Stimulated activated CD8-positive, alpha-beta memory T cell treated with anti-CD3 and anti-CD28 coated beads, Interleukin-15, amount 100 ng/mL, for 48 hours (primary cell): ENCODE measurements at regions not wholly inside any gene's neighbourhood (a gene's known extent, or its start where the extent isn't known, plus 50 kb on each side); places are given as distances from the start of the nearest gene placed in this dataset.
"Not testable (repeated sequence)": the region's sequence is repeated elsewhere in the genome, so short reads cannot be mapped to it uniquely, and the experiment has no call there.

Experiments used
- DNase-seq, 2 donors: peaks; one replicate each; pipeline ENCODE4 v3.0.0-alpha.2; 2020; ENCODE audit warnings: low read depth in 2 of 2

- not testable (repeated sequence) for DNase-seq
These were observed 53.6 kb downstream of the SRGAP2 start for GRCh38 chr1:206256935-206257334.

DNA sequence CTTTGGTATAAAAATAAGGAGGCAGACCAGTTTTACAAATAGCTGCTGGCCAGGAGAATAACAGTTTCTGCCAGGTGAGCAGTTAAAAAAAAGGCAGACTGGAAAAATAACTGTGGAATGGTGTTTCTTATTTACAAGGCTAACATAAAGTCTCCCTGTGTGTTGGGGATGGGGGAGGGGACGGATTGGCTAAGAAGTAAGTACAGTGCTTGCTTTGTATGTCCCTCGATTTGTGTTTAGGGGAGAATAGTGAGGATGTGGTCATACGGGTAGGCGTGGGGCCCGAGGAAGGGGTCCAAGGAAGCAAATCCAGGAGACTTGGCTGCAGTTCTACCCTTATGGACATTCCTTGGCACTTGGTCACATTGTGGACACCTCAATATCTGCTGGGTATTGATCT, 58.1 kb downstream of the SRGAP2 start:
- not testable (repeated sequence) for DNase-seq

DNA sequence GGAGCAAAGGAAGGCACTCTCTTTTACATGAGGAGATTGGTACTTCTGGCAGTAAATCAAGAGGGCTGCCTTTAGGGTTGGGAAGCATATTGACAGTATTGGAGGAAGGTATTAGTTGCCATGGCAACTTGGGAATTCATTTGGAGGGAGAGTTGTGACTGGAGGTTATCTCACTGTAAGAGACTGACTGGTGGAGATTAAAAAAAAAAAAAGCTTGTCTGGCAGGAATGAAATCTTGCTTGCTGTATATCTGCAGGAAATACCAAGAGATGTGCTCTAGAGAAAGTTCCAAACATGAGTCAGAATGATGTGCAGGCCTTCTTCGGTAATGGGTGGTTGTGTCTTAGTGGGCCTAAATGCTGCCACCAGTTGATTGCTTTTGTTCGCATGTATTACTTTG, 59.1 kb downstream of the SRGAP2 start:
- DNase-seq: not testable (repeated sequence)

DNA sequence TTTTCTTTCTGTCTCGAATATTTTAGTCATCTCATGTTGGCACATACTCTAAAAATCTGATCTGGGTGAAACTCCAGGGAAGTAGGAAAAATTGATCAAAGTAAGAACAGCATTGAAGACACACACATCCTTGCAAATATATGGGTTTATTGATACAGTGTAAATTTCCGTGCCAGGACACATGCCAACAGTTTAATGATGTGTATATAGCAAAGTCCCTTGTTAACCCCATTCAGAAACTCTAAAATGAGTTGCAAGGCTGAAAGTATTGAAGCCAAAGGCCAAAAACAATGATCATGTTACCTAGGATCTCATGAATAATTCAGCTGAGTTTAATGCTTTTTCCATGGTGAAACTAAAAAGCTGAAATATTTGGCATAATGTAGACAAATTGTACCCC, 61.6 kb downstream of the SRGAP2 start:
- DNase-seq: not testable (repeated sequence)

GRCh38 chr1:206271153-206271552, 67.8 kb downstream of the SRGAP2 start:
- DNase-seq: not testable (repeated sequence)

DNA sequence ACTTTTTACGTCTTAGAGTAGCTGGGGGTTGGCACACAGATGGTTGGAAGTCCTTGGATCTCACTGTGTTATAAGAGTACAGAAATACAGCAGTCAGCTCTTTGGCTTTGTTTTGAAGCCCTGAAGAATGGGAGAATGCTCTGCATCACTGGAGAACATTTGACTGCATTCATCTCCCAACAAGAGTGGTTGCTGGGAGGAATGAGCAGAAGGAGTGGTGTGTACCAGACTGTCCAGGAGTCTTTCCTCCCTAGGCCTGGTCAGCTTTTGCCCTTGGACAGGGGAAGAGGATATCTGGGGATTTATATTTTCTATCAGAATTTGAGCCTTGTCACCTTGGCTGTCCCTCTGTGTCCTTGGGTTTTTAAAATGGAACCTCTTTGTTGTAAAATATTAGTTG, 69.8 kb downstream of the SRGAP2 start:
- DNase-seq: not testable (repeated sequence)

- DNase-seq: not testable (repeated sequence)
These were observed 72.8 kb downstream of the SRGAP2 start for GRCh38 chr1:206276143-206276542.

GRCh38 chr1:206278683-206279082, 75.3 kb downstream of the SRGAP2 start:
- not testable (repeated sequence) for DNase-seq

DNA sequence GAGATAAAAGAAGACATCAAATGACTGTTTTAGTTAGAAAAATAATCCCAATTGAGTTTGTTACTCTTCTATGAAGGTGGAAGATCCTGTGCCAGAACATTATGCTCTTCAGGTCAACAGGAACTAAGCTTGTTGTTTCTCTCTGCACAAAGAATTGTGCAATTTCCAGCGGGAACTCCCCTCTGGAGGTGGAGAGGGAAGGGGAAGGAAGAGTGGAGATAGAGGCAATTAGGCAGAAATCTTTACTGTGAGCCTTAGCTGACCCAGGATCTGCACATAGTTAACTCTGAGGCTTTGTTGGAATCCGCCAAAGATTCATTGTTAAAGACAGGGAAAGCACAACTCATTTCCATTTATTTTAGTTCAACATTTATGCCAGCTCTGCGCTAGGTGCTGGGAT, 77.3 kb downstream of the SRGAP2 start:
- DNase-seq: not testable (repeated sequence)

DNA sequence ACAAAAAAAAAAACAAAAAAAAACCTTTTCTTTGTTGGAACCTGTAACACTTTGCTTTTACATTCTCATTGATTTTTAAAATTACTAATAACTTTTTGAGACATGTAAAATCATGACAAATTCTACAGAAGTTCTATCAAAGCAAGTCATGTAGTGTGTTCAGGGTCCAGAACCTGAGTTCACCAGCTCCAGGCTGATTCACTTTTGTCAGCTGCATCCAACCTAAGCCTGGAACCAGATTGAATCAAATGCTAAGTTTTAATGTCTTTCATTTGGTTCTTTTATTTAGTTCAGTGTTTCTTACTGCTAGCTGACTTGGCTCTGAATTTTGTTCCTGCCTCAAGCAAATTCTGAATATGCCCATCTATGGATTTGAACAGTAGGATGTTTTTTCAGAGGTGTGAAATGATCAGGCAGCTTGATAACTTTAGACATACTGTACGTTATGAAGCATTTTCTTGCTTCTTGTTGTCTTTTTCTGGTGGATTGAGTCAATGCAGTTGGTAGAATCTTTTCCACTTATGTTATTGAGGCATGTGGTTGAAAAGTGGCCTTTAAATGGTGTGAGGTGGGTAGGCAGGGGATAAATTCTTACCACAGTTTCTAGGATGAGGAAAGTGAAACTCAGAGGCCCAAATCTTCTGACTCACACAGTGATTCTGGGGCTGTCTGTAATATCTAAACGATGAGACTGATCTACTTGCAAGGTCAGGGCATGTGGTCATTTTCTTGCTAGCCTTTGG, 78.7 kb downstream of the SRGAP2 start:
- DNase-seq: not testable (repeated sequence)

DNA sequence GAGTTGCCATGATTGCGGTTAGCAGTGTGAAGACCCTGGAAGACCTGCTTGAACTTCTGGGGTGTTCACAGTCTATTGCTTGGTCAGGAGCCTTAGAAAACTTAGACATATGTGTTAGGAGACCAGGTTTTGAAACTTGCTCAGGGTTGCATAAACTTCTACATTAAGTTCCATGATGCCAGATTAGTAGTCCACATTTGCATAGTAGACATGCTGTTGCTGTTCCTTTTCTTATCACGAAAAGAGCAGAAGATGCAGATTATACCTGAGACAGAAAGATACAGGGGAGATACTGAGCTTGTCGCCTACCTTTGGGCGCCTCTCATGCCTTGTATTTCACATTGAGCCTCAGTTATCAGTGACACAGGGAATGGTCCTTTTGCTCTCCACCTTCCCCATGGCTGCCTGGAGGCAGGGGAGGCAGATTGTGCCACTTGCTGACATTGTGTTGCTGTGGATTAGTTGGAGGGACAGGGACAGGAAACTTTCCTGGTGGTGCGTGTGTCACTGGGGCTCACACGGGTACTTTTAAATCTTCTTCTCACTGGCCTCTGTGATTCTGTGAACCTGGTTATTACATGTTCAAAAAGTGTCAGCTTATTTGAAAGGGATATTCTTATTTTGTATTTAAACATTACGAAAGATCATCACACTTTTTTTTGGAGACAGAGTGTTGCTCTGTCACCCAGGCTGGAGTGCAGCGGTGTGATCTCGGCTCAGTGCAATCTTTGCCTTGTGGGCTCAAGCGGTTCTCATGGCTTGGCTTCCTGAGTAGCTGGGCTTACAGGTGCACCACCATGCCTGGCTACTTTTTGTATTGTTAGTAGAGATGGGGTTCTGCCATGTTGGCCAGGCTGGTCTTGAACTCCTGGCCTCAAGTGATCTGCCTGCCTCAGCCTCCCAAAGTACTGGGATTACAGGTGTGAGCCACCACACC, 82.0 kb downstream of the SRGAP2 start:
- not testable (repeated sequence) for DNase-seq

- not testable (repeated sequence) for DNase-seq
These were observed 84.4 kb downstream of the SRGAP2 start for GRCh38 chr1:206287759-206288158.

DNA sequence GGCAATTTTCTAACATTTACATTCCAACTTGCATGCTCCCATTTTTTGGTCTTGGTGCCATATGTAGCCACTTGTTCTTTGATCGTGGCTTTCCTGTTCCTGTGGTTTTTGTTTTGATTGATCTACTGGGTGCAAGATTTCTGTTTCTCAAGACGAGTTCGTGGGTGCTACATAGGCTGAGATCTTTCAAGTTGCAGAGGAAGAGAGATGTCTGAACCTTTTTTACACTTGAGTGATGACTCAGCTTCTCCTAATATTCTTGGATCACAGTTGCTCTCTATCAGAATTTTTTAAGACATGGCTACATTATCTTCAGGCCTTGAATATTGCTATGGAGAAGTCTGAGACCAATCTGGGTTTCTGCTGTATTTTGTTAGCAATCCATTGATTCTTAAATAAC, 85.1 kb downstream of the SRGAP2 start:
- DNase-seq: not testable (repeated sequence)

- not testable (repeated sequence) for DNase-seq
These were observed 94.0 kb downstream of the SRGAP2 start for GRCh38 chr1:206297145-206298031.

GRCh38 chr1:206298032-206298392, 94.7 kb downstream of the SRGAP2 start:
- DNase-seq: not testable (repeated sequence)

- DNase-seq: not testable (repeated sequence)
These were observed 95.9 kb downstream of the SRGAP2 start for GRCh38 chr1:206299181-206299791.

DNA sequence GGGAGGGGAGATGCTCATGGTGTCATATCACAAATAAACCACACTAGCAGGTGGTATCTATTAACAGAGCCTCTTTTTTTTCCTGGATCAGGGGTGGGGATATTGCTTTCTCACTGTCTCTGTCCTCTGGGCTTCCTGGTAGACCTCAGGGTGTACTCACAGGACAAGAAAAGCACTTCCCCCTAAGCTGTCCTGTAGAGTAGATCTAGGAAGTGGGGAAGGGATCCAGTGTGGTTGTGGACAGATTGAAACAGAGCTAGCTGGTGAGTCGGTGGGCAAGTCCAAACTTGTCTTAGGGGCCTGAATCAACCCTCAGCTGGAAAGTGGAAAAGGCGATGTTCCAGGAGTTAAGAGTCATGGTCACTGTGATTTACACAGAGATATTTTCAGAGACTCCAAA, 96.6 kb downstream of the SRGAP2 start:
- DNase-seq: not testable (repeated sequence)

DNA sequence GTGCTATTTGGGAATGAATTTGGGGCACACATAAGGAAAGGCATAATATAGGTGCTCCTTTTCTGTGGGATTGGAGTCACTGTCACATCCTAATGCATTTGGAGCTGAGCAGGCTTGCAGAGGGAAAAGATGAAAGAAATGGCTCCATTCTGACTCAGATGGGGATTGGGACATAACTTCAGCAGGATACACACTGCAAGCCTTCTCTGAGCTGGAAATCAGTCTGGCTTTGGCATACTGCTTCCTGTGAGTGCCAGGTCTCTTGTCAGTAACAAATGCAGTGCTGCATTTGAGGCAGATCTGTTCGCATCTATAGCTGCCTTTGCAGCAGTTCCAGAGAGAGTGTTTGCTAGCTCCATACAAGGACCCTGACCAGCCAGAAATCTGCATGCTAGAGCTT, 98.7 kb downstream of the SRGAP2 start:
- not testable (repeated sequence) for DNase-seq

- DNase-seq: not testable (repeated sequence)
These were observed 104.1 kb downstream of the SRGAP2 start for GRCh38 chr1:206307442-206307841.

DNA sequence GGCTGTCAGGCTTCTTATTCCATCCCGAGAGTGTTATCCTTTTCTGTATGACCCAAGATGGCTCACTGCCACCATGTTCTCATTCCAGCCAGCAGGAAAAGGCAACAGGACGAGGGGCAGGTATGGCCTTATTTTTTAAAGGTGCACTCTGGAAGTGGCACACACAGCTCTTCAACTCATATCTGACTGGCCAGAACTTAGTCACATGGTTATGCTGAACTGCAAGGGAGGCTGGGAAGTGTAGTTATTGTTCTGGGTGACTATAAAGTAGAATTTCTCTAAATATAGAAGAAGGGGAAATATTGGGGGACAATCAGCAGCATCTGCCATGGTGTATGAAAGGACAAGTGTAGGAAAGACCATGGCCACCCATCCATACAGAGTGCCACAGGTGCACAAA, 107.6 kb downstream of the SRGAP2 start:
- DNase-seq: not testable (repeated sequence)

GRCh38 chr1:206311611-206312273, 108.4 kb downstream of the SRGAP2 start:
- DNase-seq: not testable (repeated sequence)
